H1 (cell line): ENCODE measurements at regions not wholly inside any gene's neighbourhood (a gene's known extent, or its start where the extent isn't known, plus 50 kb on each side); places are given as distances from the start of the nearest gene placed in this dataset.

ENCODE experiments used
- CTCF ChIP-seq, 3 experiments: IDR thresholded peaks; 1 replicate in 2 of 3; 2 replicates in 1 of 3; pipeline versions ENCODE4 v1.5.1 to v1.6.1; 2011; ENCODE audit warnings: low read length in 3 of 3, mild to moderate bottlenecking in 3 of 3, inconsistent platforms in 2 of 3, low read depth in 1 of 3, moderate library complexity in 1 of 3; ENCODE audit not compliant: insufficient read depth in 1 of 3; ENCODE audit errors: control extremely low read depth in 1 of 3
- PHF8 ChIP-seq: fragments of 200-600 bp; sonication (generic); conservative IDR thresholded peaks from 2 replicates; pipeline ENCODE4 v1.7.1; 2012; ENCODE audit warnings: low read depth, mild to moderate bottlenecking, inconsistent platforms, low read length, moderate library complexity

DNA sequence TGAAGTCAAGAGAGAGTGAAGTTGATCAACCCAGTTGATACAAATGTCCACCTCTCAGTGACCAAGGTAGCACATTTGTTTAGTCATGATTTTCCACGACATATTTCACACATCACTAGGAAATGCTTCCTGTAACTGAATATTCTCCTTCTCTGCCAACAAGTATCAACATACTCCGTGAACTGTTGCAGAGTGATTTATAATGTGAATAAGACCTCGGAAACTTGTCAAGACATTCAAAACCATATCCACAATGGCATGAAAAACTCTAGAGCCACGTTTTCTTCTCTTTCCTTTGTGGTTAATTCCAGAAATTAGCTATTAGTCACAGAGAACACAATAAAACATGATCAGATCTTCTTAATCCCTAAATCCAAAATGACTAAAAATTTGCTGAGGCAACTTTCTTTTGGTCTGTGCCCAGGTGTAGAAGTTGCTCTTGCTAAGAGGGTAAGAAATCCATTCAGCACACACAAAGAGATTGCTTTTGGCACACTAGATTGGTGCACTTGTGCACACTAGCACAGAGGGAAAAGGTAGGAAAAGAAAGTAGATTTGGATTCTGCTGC is 244.3 kb upstream of the NRIP1 start:
- TF ChIP-seq PHF8 (no peak), CTCF (IDR thresholded peaks at IDR 0.05; ENCODE audit: control extremely low read depth in 1 of 3, insufficient read depth in 1 of 3, low read depth in 1 of 3, low read length in 3 of 3) (no peak)
